GM18868 (cell line): ENCODE measurements at regions not wholly inside any gene's neighbourhood (a gene's known extent, or its start where the extent isn't known, plus 50 kb on each side); places are given as distances from the start of the nearest gene placed in this dataset.

Source experiments
- ATAC-seq: cut with Tn5 transposase; IDR thresholded peaks from one replicate; pipeline ENCODE4 v1.9.1; 2021; ENCODE audit warnings: mild to moderate bottlenecking, moderate library complexity; ENCODE audit not compliant: unreplicated experiment

- ATAC-seq, result no peak
These were observed 299.9 kb upstream of the HABP2 start for GRCh38 chr10:113252650-113253618.

GRCh38 chr10:113259576-113260226 is 293.2 kb upstream of the HABP2 start:
- ATAC-seq, result no peak

GRCh38 chr10:113261161-113261560 is 291.7 kb upstream of the HABP2 start:
- ATAC-seq, result no peak

- ATAC-seq, result no peak
These were observed 291.2 kb upstream of the HABP2 start for GRCh38 chr10:113261611-113262091.

DNA sequence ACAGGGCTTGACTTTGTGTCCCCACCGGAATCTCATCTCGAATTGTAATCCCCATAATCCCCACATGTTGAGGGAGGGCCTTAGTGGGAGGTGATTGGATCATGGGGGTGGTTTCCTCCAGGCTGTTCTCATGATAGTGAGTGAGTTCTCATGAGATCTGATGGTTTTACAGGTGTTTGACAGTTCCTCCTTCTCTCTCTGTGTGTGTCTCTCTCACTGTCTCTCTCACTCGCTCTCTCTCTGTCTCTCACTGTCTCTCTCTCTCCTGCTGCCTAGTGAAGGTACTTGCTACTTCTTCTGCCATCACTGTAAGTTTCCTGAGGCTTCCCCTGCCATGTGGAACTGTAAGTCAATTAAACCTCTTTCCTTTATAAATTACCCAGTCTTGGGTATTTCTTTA is 289.8 kb upstream of the HABP2 start:
- ATAC-seq, result no peak

- ATAC-seq, result peak; percentile 69
These were observed 288.3 kb upstream of the HABP2 start for GRCh38 chr10:113264333-113265131.

DNA sequence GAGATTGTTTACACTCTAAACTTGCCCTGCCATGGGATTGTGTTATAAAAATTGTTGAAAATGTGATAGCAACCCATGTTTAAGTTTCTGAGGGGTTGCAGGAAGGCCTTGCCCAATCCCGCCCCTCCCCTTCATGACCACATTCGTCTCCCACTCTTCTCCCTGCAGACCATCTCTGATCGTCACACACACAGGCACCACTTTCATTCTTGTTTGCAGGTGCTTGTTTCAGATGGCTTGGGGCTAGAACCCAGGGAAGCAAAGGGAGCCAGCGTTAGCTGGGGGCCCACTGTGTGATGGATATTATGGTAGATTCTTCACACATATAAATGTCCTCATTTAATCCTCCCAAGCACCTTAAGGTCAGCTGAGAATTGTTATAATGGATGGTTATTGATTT is 286.7 kb upstream of the HABP2 start:
- ATAC-seq, result no peak

DNA sequence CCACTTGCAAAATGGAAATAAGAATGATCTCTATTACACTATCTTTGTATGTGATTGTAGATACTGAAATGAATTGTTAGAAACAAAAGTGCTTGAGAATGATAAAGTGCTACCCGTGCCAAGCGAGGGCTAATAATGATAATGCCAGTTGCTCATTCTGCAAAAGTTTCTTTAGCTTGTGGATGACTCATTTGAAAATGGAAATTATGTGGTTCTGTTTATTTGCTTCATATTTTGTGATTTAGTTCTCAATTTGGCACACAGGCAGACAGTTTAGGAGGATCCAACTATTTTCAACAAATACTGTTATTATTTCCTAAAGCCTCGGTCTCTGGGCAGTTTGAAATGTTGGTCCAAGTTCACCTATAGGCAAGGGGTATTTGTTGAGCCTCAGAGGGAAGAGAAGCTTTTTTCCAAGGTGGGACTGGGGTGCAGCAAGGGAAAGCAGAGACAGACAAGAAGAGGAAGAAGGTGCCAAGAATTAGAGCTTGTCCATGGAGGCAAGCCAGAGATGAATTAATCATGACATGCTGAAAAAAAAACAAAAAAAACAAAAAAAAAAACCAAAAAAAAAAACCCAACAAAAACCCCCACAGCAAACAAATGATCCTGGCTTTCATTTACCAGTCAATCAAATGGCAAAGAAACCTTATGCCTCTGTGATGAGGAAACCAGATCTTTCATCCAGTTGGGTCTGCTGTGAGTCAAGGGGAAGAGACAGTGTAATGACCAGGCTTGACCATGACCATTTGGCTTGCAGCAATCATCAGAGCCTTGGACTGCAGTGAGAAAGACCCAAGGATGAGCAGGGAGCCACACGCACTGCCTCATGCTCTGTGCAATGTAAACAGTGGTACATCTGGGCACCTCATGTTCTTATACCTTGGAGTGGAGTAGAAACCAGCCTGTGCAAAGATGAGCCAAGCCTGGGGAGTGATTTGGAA is 285.0 kb upstream of the HABP2 start:
- no peak for ATAC-seq

GRCh38 chr10:113269333-113269732 is 283.5 kb upstream of the HABP2 start:
- no peak for ATAC-seq

- ATAC-seq, result no peak
These were observed 280.3 kb upstream of the HABP2 start for GRCh38 chr10:113272511-113272910.

DNA sequence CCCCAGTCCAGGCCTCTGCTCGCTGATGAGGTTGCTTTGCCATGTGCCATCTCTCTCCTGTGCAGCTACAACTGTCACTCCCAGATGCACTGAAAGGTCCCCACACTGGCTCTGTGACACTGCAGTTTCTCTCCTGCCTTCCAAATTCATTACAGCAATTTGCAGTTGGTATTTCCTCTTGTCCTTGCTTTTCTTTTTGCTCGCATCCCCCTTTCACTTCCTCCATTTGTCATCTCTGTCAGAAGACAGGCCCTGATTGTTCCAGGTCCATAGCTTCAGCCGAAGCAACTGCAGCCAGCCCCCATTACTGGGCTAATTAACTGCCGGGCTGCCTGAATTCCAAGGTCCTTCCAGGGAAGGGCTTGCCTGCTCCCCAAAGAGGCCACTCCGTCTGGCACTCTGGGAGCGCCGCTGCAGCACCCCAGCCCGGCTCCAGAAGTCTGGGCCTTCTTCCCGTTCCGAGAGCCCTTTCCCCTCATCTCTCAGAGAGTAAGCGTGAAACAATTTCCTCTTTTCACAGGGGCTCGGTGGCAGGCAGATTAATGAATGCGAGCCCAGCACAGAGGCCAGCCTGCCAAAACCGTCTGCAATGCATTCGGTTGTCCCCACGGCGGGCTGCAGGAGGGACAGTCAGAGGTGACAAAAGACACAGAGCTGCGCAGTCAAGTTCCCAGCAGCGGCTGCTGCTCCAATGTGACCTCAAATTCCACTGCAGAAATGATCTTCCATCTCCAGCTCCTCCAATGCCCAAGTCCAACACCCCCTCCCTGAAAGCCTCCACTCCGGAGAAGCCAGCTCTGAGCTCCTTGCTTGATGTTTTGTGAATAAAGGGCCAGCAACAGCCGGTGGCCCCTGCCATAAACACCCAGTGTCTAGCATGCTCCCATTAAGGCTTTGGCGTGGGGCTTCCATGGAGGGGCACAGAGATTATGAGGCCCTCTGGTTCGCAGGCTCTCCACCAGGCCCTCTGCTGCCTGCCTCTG is 279.4 kb upstream of the HABP2 start:
- peak; percentile 60 for ATAC-seq

DNA sequence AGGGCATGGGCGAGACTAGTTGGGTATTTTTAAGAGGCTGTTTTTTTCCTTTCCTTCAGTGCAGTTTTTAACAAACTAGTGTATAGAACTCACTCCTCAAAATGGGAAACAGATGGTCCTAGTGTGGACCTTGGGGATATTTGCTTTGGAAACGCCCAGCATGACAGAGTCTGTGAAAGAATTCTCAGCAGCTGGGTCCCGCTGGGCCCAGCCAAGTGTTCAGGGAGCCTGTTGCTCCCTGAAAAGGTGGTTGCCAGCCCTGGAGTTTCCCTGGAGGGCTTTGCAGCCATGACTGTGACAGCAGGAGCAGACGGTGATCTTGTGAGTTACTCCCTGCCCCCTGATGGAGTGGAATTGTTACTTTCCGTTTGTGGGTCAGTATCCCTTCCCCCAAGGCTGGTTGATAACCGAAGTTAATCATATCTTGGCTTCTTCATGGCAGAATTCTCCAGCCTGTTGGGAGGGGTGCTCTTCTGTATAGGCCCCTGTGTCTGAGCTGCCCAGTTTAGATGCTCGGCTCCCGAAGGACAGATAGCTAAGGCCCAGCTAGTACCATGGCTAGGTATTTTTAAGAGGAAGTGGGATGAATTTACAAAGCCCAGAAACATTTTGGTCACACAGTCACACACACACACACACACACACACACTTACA is 278.6 kb upstream of the HABP2 start:
- ATAC-seq, result no peak

DNA sequence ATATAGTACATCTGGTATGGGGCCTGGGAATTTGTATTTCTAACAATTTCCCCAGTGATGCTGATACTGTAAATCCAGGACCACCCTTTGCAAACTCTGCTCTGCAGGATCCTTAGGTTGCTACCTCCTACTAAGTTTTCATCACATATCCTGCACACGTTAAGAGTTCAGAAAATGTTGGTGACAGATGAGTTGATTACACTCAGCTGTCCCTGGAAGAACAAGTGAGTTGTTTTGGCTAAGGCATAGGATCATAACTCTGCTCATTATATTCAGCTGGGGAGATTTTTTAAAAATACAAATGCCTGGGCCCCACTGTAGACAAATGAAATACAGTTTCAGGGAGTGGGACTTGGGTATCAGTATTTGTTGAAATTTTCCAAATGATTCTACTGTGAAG is 274.6 kb upstream of the HABP2 start:
- no peak for ATAC-seq

GRCh38 chr10:113278664-113279063 is 274.2 kb upstream of the HABP2 start:
- no peak for ATAC-seq

DNA sequence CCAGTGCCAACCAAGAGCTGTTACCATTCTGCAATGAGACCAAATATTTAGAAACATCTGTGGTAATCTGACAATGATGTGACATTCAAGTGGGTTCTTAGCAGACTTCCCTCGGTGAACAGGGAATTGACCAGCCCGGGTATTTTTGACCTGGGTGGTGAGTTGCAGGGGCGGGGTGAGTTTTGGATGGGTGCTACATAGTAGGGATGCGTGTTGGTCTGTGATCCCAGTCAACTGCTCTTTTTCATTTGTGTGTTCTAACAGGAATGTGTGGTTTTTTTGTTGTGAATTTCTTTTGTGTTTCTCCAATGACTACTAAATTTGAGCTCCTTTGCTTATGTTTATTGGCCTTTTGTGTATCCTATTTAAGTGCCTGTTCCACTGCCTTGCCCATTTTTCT is 273.6 kb upstream of the HABP2 start:
- no peak for ATAC-seq

DNA sequence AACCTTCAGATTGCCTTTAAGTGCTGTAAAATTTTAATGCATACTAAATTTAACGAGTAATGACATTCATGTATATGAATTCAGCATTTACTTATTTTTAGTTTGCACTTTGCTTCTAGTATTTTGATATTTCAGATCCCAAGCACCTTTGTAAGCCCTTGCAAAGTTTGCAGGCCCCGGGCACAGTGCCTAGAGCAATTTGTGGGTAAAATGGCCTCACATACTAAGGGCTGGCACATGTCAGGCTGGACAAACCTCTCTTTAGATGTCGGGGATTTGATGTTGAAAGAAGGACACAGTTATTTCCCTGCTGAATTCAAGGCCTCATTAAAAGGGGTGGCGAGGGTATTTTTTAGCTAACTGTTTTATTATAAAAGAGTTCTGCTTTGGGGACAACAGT is 270.3 kb upstream of the HABP2 start:
- ATAC-seq, result no peak

GRCh38 chr10:113283189-113283588 is 269.7 kb upstream of the HABP2 start:
- ATAC-seq, result no peak

- ATAC-seq, result no peak
These were observed 268.2 kb upstream of the HABP2 start for GRCh38 chr10:113284635-113285034.
